HCT116 (cell line): ENCODE measurements at regions not wholly inside any gene's neighbourhood (a gene's known extent, or its start where the extent isn't known, plus 50 kb on each side); places are given as distances from the start of the nearest gene placed in this dataset.

Experiments
- CTCF ChIP-seq, 3 experiments: fragments of 200-600 bp in 1 of 3; sonication (generic) in 1 of 3; IDR thresholded peaks in 2 of 3; conservative IDR thresholded peaks in 1 of 3; 2 replicates each; pipeline ENCODE4 v1.5.1; 2012 to 2017; ENCODE audit warnings: low read depth in 2 of 3, low read length in 2 of 3, antibody characterized with exemption in 1 of 3, borderline replicate concordance in 1 of 3, control low read depth in 1 of 3, mild to moderate bottlenecking in 1 of 3, mixed read lengths in 1 of 3, mixed run types in 1 of 3, moderate library complexity in 1 of 3; ENCODE audit not compliant: insufficient read depth in 1 of 3
- EZH2 ChIP-seq: fragments of 200-600 bp; sonication (generic); IDR thresholded peaks from 2 replicates; pipeline ENCODE4 v1.6.1; 2017; ENCODE audit warnings: antibody characterized with exemption, mixed run types
- MAX ChIP-seq: IDR thresholded peaks from 2 replicates; pipeline ENCODE4 v1.6.1; 2012
- POLR2A ChIP-seq: IDR thresholded peaks from 2 replicates; pipeline ENCODE4 v1.7.0; 2011; ENCODE audit warnings: borderline replicate concordance; ENCODE audit not compliant: insufficient read depth, insufficient read length; ENCODE audit errors: extremely low read depth
- ZNF274 ChIP-seq: fragments of 200-500 bp; sonication (Bioruptor generic); IDR thresholded peaks from 2 replicates; pipeline ENCODE4 v1.6.1; 2014; ENCODE audit warnings: mild to moderate bottlenecking, low read depth, low read length, inconsistent platforms

- TF ChIP-seq CTCF (IDR thresholded peaks at IDR 0.05 in 2 of 3, conservative IDR thresholded peaks at IDR 0.05 in 1 of 3; ENCODE audit: borderline replicate concordance in 1 of 3, insufficient read depth in 1 of 3, low read depth in 2 of 3, low read length in 2 of 3): no peak
- no peak for TF ChIP-seq POLR2A
- no peak for TF ChIP-seq ZNF274
- TF ChIP-seq EZH2: no peak
- no peak for TF ChIP-seq MAX
These were observed 140.7 kb downstream of the SIPA1L2 start for GRCh38 chr1:232489256-232489655.
